Kidney epithelial cell (primary cell): ENCODE measurements at regions not wholly inside any gene's neighbourhood (a gene's known extent, or its start where the extent isn't known, plus 50 kb on each side); places are given as distances from the start of the nearest gene placed in this dataset.

Source experiments
- DNase-seq: peaks from one replicate; pipeline ENCODE4 v3.0.0-alpha.2; 2010; ENCODE audit warnings: low read depth
- H3K27me3 ChIP-seq: 2 replicates; pipeline ENCODE4 v1.6.0; 2011; ENCODE audit warnings: low read length; ENCODE audit not compliant: control insufficient read depth, insufficient read depth
- H3K36me3 ChIP-seq: 2 replicates; pipeline ENCODE4 v1.5.1; 2011; ENCODE audit warnings: low read length; ENCODE audit not compliant: control insufficient read depth, insufficient read depth
- H3K4me3 ChIP-seq: 2 replicates; pipeline ENCODE4 v1.5.1; 2011; ENCODE audit warnings: low read depth, mild to moderate bottlenecking, control low read depth, low read length
- CTCF ChIP-seq: IDR thresholded peaks from 2 replicates; pipeline ENCODE4 v1.5.1; 2011; ENCODE audit warnings: mild to moderate bottlenecking, moderate library complexity, low read length, control low read depth, inconsistent platforms; ENCODE audit not compliant: insufficient read depth, poor library complexity, severe bottlenecking

GRCh38 chr6:3561725-3562124 is 104.9 kb upstream of the SLC22A23 start:
- DNase-seq: no peak
- Histone ChIP-seq H3K27me3 (no peaks in the 10 kb centered on the region), H3K36me3 (no peaks in the 10 kb centered on the region), H3K4me3 (no peak overlapping the region)
- no peak for TF ChIP-seq CTCF

GRCh38 chr6:3560211-3560610 is 103.4 kb upstream of the SLC22A23 start:
- Histone ChIP-seq H3K36me3 (no peaks in the 10 kb centered on the region), H3K27me3 (no peaks in the 10 kb centered on the region), H3K4me3 (no peak overlapping the region)
- no peak for DNase-seq
- TF ChIP-seq CTCF: no peak

- TF ChIP-seq CTCF: no peak
- H3K4me3 ChIP-seq: no peak overlapping the region
- H3K36me3 ChIP-seq: no peaks in the 10 kb centered on the region
- H3K27me3 ChIP-seq: no peaks in the 10 kb centered on the region
- no peak for DNase-seq
Observed at GRCh38 chr6:3559561-3559960, 102.7 kb upstream of the SLC22A23 start.

- no peak for DNase-seq
- Histone ChIP-seq H3K4me3 (no peak overlapping the region), H3K36me3 (no peaks in the 10 kb centered on the region), H3K27me3 (no peaks in the 10 kb centered on the region)
- TF ChIP-seq CTCF: no peak
Observed at GRCh38 chr6:3557336-3557735, 100.5 kb upstream of the SLC22A23 start.

GRCh38 chr6:3553254-3553653 is 96.4 kb upstream of the SLC22A23 start:
- Histone ChIP-seq H3K4me3 (no peak overlapping the region), H3K36me3 (no peaks in the 10 kb centered on the region), H3K27me3 (no peaks in the 10 kb centered on the region)
- no peak for DNase-seq
- no peak for TF ChIP-seq CTCF

- DNase-seq: no peak
- Histone ChIP-seq H3K27me3 (no peaks in the 10 kb centered on the region), H3K36me3 (no peaks in the 10 kb centered on the region), H3K4me3 (no peak overlapping the region)
- TF ChIP-seq CTCF: no peak
Observed at GRCh38 chr6:3551716-3552511, 95.1 kb upstream of the SLC22A23 start.
